Activated CD4-positive, alpha-beta T cell treated with anti-CD3 and anti-CD28 coated beads, Interleukin-2, amount 10 ng/mL, durations not matched to agents 24 days and 14 days (primary cell): ENCODE measurements at regions not wholly inside any gene's neighbourhood (a gene's known extent, or its start where the extent isn't known, plus 50 kb on each side); places are given as distances from the start of the nearest gene placed in this dataset.
"Not testable (repeated sequence)": the region's sequence is repeated elsewhere in the genome, so short reads cannot be mapped to it uniquely, and the experiment has no call there.

Experiments
- DNase-seq: peaks from one replicate; pipeline ENCODE4 v3.0.0; 2022
- H3K27ac Mint-ChIP-seq: one replicate; pipeline ENCODE4 v1.8.0; 2022; ENCODE audit warnings: mild to moderate bottlenecking, mixed read lengths
- H3K27me3 Mint-ChIP-seq: one replicate; pipeline ENCODE4 v1.8.0; 2022; ENCODE audit warnings: mixed read lengths
- H3K36me3 Mint-ChIP-seq: one replicate; pipeline ENCODE4 v1.8.0; 2022; ENCODE audit warnings: low read depth, mild to moderate bottlenecking, mixed read lengths
- H3K4me1 Mint-ChIP-seq: one replicate; pipeline ENCODE4 v1.8.0; 2021; ENCODE audit warnings: mixed read lengths
- H3K4me3 Mint-ChIP-seq: one replicate; pipeline ENCODE4 v1.8.0; 2022; ENCODE audit warnings: mild to moderate bottlenecking, moderate library complexity, mixed read lengths
- H3K9me3 Mint-ChIP-seq: one replicate; pipeline ENCODE4 v1.8.0; 2021; ENCODE audit warnings: mixed read lengths
- intact Hi-C: fragments of 100-400 bp; cut with micrococcal nuclease; formaldehyde crosslinking; loops from one replicate; pipeline ENCODE4 v1.15.1; 2023

- H3K36me3 Mint-ChIP-seq: no peaks in the 10 kb centered on the region
- no peak for DNase-seq
- no peak overlapping the region for H3K4me3 Mint-ChIP-seq
- no peaks in the 10 kb centered on the region for H3K9me3 Mint-ChIP-seq
- H3K27ac Mint-ChIP-seq: no peak overlapping the region
- H3K4me1 Mint-ChIP-seq: no peaks in the 10 kb centered on the region
- no peaks in the 10 kb centered on the region for H3K27me3 Mint-ChIP-seq
- intact Hi-C loops: no loop called here
Observed at GRCh38 chr2:223267160-223267951, 215.4 kb downstream of the KCNE4 start.

GRCh38 chr2:223269386-223269785 lies 217.4 kb downstream of the KCNE4 start:
- no peaks in the 10 kb centered on the region for H3K36me3 Mint-ChIP-seq
- no peaks in the 10 kb centered on the region for H3K27me3 Mint-ChIP-seq
- H3K4me3 Mint-ChIP-seq: no peak overlapping the region
- no peaks in the 10 kb centered on the region for H3K4me1 Mint-ChIP-seq
- no peaks in the 10 kb centered on the region for H3K9me3 Mint-ChIP-seq
- H3K27ac Mint-ChIP-seq: no peak overlapping the region
- no peak for DNase-seq
- intact Hi-C loops: no loop called here

GRCh38 chr2:223270548-223270947 lies 218.6 kb downstream of the KCNE4 start:
- Mint-ChIP-seq H3K27me3 (no peaks in the 10 kb centered on the region), H3K9me3 (no peaks in the 10 kb centered on the region), H3K4me3 (no peak overlapping the region), H3K36me3 (no peaks in the 10 kb centered on the region), H3K27ac (no peak overlapping the region), H3K4me1 (no peaks in the 10 kb centered on the region)
- intact Hi-C loops: no loop called here
- no peak for DNase-seq

GRCh38 chr2:223273995-223274394 lies 222.0 kb downstream of the KCNE4 start:
- intact Hi-C loops: no loop called here
- Mint-ChIP-seq H3K4me3 (no peak overlapping the region), H3K9me3 (no peaks in the 10 kb centered on the region), H3K27me3 (no peaks in the 10 kb centered on the region), H3K4me1 (no peaks in the 10 kb centered on the region), H3K27ac (no peak overlapping the region), H3K36me3 (no peaks in the 10 kb centered on the region)
- no peak for DNase-seq

GRCh38 chr2:223282221-223282620 lies 230.2 kb downstream of the KCNE4 start:
- intact Hi-C loops: no loop called here
- Mint-ChIP-seq H3K9me3 (no peaks in the 10 kb centered on the region), H3K4me3 (no peak overlapping the region), H3K4me1 (no peaks in the 10 kb centered on the region), H3K27me3 (no peaks in the 10 kb centered on the region), H3K36me3 (no peaks in the 10 kb centered on the region), H3K27ac (no peak overlapping the region)
- DNase-seq: no peak

GRCh38 chr2:223283329-223283728 lies 231.3 kb downstream of the KCNE4 start:
- no peaks in the 10 kb centered on the region for H3K36me3 Mint-ChIP-seq
- H3K27me3 Mint-ChIP-seq: no peaks in the 10 kb centered on the region
- intact Hi-C loops: loop anchor here (1.0 kb wide), 1 partner anchor 30 kb away; no protein-coding TSS in a partner anchor
- no peak overlapping the region for H3K27ac Mint-ChIP-seq
- no peak overlapping the region for H3K4me3 Mint-ChIP-seq
- DNase-seq: no peak
- H3K9me3 Mint-ChIP-seq: peaks cover 8% of the 10 kb centered on the region
- no peaks in the 10 kb centered on the region for H3K4me1 Mint-ChIP-seq

- no peak overlapping the region for H3K4me3 Mint-ChIP-seq
- no peaks in the 10 kb centered on the region for H3K27me3 Mint-ChIP-seq
- H3K9me3 Mint-ChIP-seq: peaks cover 9% of the 10 kb centered on the region
- DNase-seq: no peak
- no peaks in the 10 kb centered on the region for H3K4me1 Mint-ChIP-seq
- no peaks in the 10 kb centered on the region for H3K36me3 Mint-ChIP-seq
- no peak overlapping the region for H3K27ac Mint-ChIP-seq
- intact Hi-C loops: loop anchor here (1.0 kb wide), 1 partner anchor 30 kb away; no protein-coding TSS in a partner anchor
Observed at GRCh38 chr2:223283771-223284170, 231.8 kb downstream of the KCNE4 start.

- Mint-ChIP-seq H3K27me3 (no peaks in the 10 kb centered on the region), H3K36me3 (no peaks in the 10 kb centered on the region), H3K4me3 (no peak overlapping the region), H3K4me1 (no peaks in the 10 kb centered on the region), H3K9me3 (peaks cover 9% of the 10 kb centered on the region), H3K27ac (no peak overlapping the region)
- DNase-seq: no peak
- intact Hi-C loops: no loop called here
Observed at GRCh38 chr2:223285370-223286265, 233.6 kb downstream of the KCNE4 start.

- H3K4me3 Mint-ChIP-seq: no peak overlapping the region
- no peaks in the 10 kb centered on the region for H3K9me3 Mint-ChIP-seq
- intact Hi-C loops: no loop called here
- no peak for DNase-seq
- H3K36me3 Mint-ChIP-seq: no peaks in the 10 kb centered on the region
- H3K4me1 Mint-ChIP-seq: no peaks in the 10 kb centered on the region
- no peaks in the 10 kb centered on the region for H3K27me3 Mint-ChIP-seq
- no peak overlapping the region for H3K27ac Mint-ChIP-seq
Observed at GRCh38 chr2:223294756-223295155, 242.8 kb downstream of the KCNE4 start.

GRCh38 chr2:223297788-223298187 lies 245.8 kb downstream of the KCNE4 start:
- Mint-ChIP-seq H3K27me3 (no peaks in the 10 kb centered on the region), H3K4me3 (no peak overlapping the region), H3K36me3 (no peaks in the 10 kb centered on the region), H3K4me1 (no peaks in the 10 kb centered on the region), H3K9me3 (no peaks in the 10 kb centered on the region), H3K27ac (no peak overlapping the region)
- intact Hi-C loops: no loop called here
- no peak for DNase-seq

GRCh38 chr2:223298329-223298728 lies 246.3 kb downstream of the KCNE4 start:
- H3K4me3 Mint-ChIP-seq, H3K27me3 Mint-ChIP-seq, intact Hi-C loops, H3K27ac Mint-ChIP-seq, H3K36me3 Mint-ChIP-seq, H3K9me3 Mint-ChIP-seq, DNase-seq, H3K4me1 Mint-ChIP-seq: not testable (repeated sequence)

GRCh38 chr2:223300326-223300725 lies 248.3 kb downstream of the KCNE4 start:
- no peaks in the 10 kb centered on the region for H3K4me1 Mint-ChIP-seq
- intact Hi-C loops: no loop called here
- H3K27ac Mint-ChIP-seq: no peak overlapping the region

GRCh38 chr2:223306371-223306770 lies 254.4 kb downstream of the KCNE4 start:
- H3K36me3 Mint-ChIP-seq: no peaks in the 10 kb centered on the region
- H3K9me3 Mint-ChIP-seq: no peaks in the 10 kb centered on the region
- no peaks in the 10 kb centered on the region for H3K27me3 Mint-ChIP-seq
- DNase-seq: no peak
- H3K4me1 Mint-ChIP-seq: no peaks in the 10 kb centered on the region
- H3K27ac Mint-ChIP-seq: no peak overlapping the region
- H3K4me3 Mint-ChIP-seq: no peak overlapping the region
- intact Hi-C loops: no loop called here

More at GRCh38 chr2:223300326-223300725, 248.3 kb downstream of the KCNE4 start:
- no peak for DNase-seq
- H3K9me3 Mint-ChIP-seq: no peaks in the 10 kb centered on the region
- no peaks in the 10 kb centered on the region for H3K27me3 Mint-ChIP-seq
- H3K4me3 Mint-ChIP-seq: no peak overlapping the region
- H3K36me3 Mint-ChIP-seq: no peaks in the 10 kb centered on the region
